SK-N-SH (cell line): ENCODE measurements at regions not wholly inside any gene's neighbourhood (a gene's known extent, or its start where the extent isn't known, plus 50 kb on each side); places are given as distances from the start of the nearest gene placed in this dataset.

Experiments
- CTCF ChIA-PET: fragments of 300-600, 350-600 bp; formaldehyde crosslinking; extraction: SDS; loops from one replicate; lab custom pipeline; 2021; lab: Yijun Ruan, JAX
- POLR2A ChIA-PET: fragments of 350-600 bp; sonication (Branson Sonifier 250); formaldehyde crosslinking; extraction: SDS; loops from one replicate; lab custom pipeline; 2020; ENCODE audit warnings: antibody characterized with exemption, inconsistent platforms; lab: Yijun Ruan, JAX
- DNase-seq: peaks from one replicate; pipeline ENCODE4 v3.0.0; 2012
- H2AFZ ChIP-seq: fragments of 200-600 bp; sonication (generic); 2 replicates; pipeline ENCODE4 v1.8.1; 2016; ENCODE audit warnings: antibody characterized with exemption, mild to moderate bottlenecking, low read depth
- H3F3A ChIP-seq: fragments of 200-600 bp; sonication (generic); replicated peaks from 2 replicates; pipeline ENCODE3; 2016; ENCODE audit warnings: antibody characterized with exemption, mild to moderate bottlenecking; ENCODE audit not compliant: insufficient read depth
- H3K27ac ChIP-seq, 2 experiments: fragments of 200-500 bp in 1 of 2; fragments of 200-600 bp in 1 of 2; sonication (Bioruptor generic) in 1 of 2; sonication (generic), shearing (Covaris generic) in 1 of 2; 2 replicates each; pipeline versions ENCODE4 v1.5.1 to v1.6.1; 2014 to 2016; ENCODE audit warnings: low read depth in 2 of 2, inconsistent platforms in 1 of 2, low read length in 1 of 2, mild to moderate bottlenecking in 1 of 2, mixed read lengths in 1 of 2
- H3K27me3 ChIP-seq: fragments of 200-600 bp; sonication (generic), shearing (Covaris generic); 2 replicates; pipeline ENCODE4 v1.6.1; 2016; ENCODE audit warnings: mixed run types; ENCODE audit not compliant: insufficient read depth
- H3K36me3 ChIP-seq, 2 experiments: fragments of 200-500 bp in 1 of 2; fragments of 200-600 bp in 1 of 2; sonication (Bioruptor generic) in 1 of 2; sonication (generic) in 1 of 2; replicated peaks in 1 of 2; 2 replicates each; pipeline versions ENCODE3 to v1.5.1; 2014 to 2016; ENCODE audit warnings: low read length in 1 of 2, mild to moderate bottlenecking in 1 of 2; ENCODE audit not compliant: insufficient read depth in 2 of 2, control insufficient read depth in 1 of 2
- H3K4me1 ChIP-seq, 2 experiments: fragments of 200-500 bp in 1 of 2; fragments of 200-600 bp in 1 of 2; sonication (Bioruptor generic) in 1 of 2; sonication (generic), shearing (Covaris generic) in 1 of 2; 2 replicates each; pipeline versions ENCODE4 v1.5.1 to v1.6.1; 2014 to 2016; ENCODE audit warnings: low read depth in 1 of 2, low read length in 1 of 2, mixed run types in 1 of 2; ENCODE audit not compliant: insufficient read depth in 2 of 2, control insufficient read depth in 1 of 2
- H3K4me2 ChIP-seq: fragments of 200-600 bp; sonication (generic), shearing (Covaris generic); 2 replicates; pipeline ENCODE4 v1.6.1; 2017; ENCODE audit warnings: mixed run types
- H3K4me3 ChIP-seq, 2 experiments: fragments of 200-500 bp in 1 of 2; fragments of 200-600 bp in 1 of 2; sonication (Bioruptor generic) in 1 of 2; sonication (generic), shearing (Covaris generic) in 1 of 2; 2 replicates each; pipeline versions ENCODE4 v1.5.1 to v1.8.1; 2014 to 2016; ENCODE audit warnings: low read depth in 2 of 2, inconsistent platforms in 1 of 2, low read length in 1 of 2, mild to moderate bottlenecking in 1 of 2, mixed read lengths in 1 of 2, moderate library complexity in 1 of 2
- H3K79me2 ChIP-seq: fragments of 200-600 bp; sonication (generic); 2 replicates; pipeline ENCODE4 v1.8.1; 2017; ENCODE audit warnings: mild to moderate bottlenecking; ENCODE audit not compliant: insufficient read depth
- H3K9ac ChIP-seq: fragments of 200-600 bp; sonication (generic); 2 replicates; pipeline ENCODE4 v1.6.1; 2017; ENCODE audit warnings: mixed run types
- H3K9me2 ChIP-seq: fragments of 200-600 bp; sonication (generic); 2 replicates; pipeline ENCODE4 v1.6.1; 2017; ENCODE audit warnings: mixed run types
- H3K9me3 ChIP-seq: fragments of 200-600 bp; sonication (generic); 2 replicates; pipeline ENCODE4 v1.6.1; 2017; ENCODE audit warnings: mixed run types, mild to moderate bottlenecking, moderate library complexity
- H4K20me1 ChIP-seq: fragments of 200-600 bp; sonication (generic); 2 replicates; pipeline ENCODE4 v1.6.1; 2017; ENCODE audit warnings: mild to moderate bottlenecking, mixed run types; ENCODE audit not compliant: insufficient read depth
- CHD2 ChIP-seq: fragments of 150-350 bp; IDR thresholded peaks from 2 replicates; pipeline ENCODE4 v1.6.1; 2018; ENCODE audit warnings: low read length; ENCODE audit not compliant: partially characterized antibody
- ELF1 ChIP-seq: IDR thresholded peaks from 2 replicates; pipeline ENCODE4 v1.4.0; 2012
- EZH2phosphoT487 ChIP-seq: fragments of 200-600 bp; sonication (generic); IDR thresholded peaks from 2 replicates; pipeline ENCODE4 v1.6.1; 2017; ENCODE audit warnings: low read depth, mixed run types, mild to moderate bottlenecking, antibody characterized with exemption, moderate library complexity, borderline replicate concordance
- FOSL2 ChIP-seq: IDR thresholded peaks from 2 replicates; pipeline ENCODE4 v1.4.0; 2012; ENCODE audit warnings: low read depth, mild to moderate bottlenecking, moderate library complexity, borderline replicate concordance
- FOXJ3 ChIP-seq: sonication (generic); formaldehyde crosslinking; IDR thresholded peaks from 2 replicates; pipeline ENCODE4 v1.5.1; 2020; ENCODE audit warnings: mild to moderate bottlenecking, missing genetic modification reagents
- GABPA ChIP-seq: IDR thresholded peaks from 2 replicates; pipeline ENCODE4 v1.4.0; 2012; ENCODE audit warnings: low read depth, mild to moderate bottlenecking
- JUND ChIP-seq: IDR thresholded peaks from 2 replicates; pipeline ENCODE4 v1.4.0; 2012
- MEF2A ChIP-seq: IDR thresholded peaks from 2 replicates; pipeline ENCODE4 v1.4.0; 2012; ENCODE audit warnings: low read depth, borderline replicate concordance
- NRF1 ChIP-seq: IDR thresholded peaks from 2 replicates; pipeline ENCODE4 v1.6.1; 2012; ENCODE audit warnings: low read depth, mild to moderate bottlenecking, low read length
- RCOR1 ChIP-seq: fragments of 150-350 bp; IDR thresholded peaks from 2 replicates; pipeline ENCODE4 v1.6.1; 2017; ENCODE audit warnings: antibody characterized with exemption, low read length
- RFX5 ChIP-seq: IDR thresholded peaks from 2 replicates; pipeline ENCODE4 v1.6.1; 2012; ENCODE audit warnings: mild to moderate bottlenecking, improper control_type of control experiment, low read length
- RXRA ChIP-seq: IDR thresholded peaks from 2 replicates; pipeline ENCODE4 v1.4.0; 2012; ENCODE audit warnings: low read depth, mild to moderate bottlenecking, borderline replicate concordance
- SIN3A ChIP-seq: IDR thresholded peaks from 2 replicates; pipeline ENCODE4 v1.6.1; 2012; ENCODE audit warnings: low read depth, mild to moderate bottlenecking, low read length, moderate library complexity, borderline replicate concordance
- SMC3 ChIP-seq: IDR thresholded peaks from 2 replicates; pipeline ENCODE4 v1.6.1; 2012; ENCODE audit warnings: low read depth, low read length, improper control_type of control experiment
- TCF12 ChIP-seq: IDR thresholded peaks from 2 replicates; pipeline ENCODE4 v1.4.0; 2012
- YY1 ChIP-seq: IDR thresholded peaks from 2 replicates; pipeline ENCODE4 v1.4.0; 2012; ENCODE audit warnings: low read depth, mild to moderate bottlenecking
- WGBS: methylation state at CpG from one replicate; pipeline ENCODE4 v1.1.6; 2017; ENCODE audit warnings: low lambda C conversion rate; 5-methylcytosine and 5-hydroxymethylcytosine counted together
- TF ChIP-seq, protein P1 (sequence below): fragments of 200-600 bp; sonication (generic); IDR thresholded peaks from 2 replicates; pipeline ENCODE4 v1.6.1; 2017; ENCODE audit warnings: antibody characterized with exemption, mild to moderate bottlenecking, moderate library complexity
- TF ChIP-seq, protein P2 (sequence below): IDR thresholded peaks from 2 replicates; pipeline ENCODE4 v1.6.1; 2012; ENCODE audit warnings: mild to moderate bottlenecking, low read depth, low read length, moderate library complexity
- TF ChIP-seq, protein P3 (sequence below): fragments of 150-350 bp; IDR thresholded peaks from 2 replicates; pipeline ENCODE4 v1.6.1; 2016; ENCODE audit warnings: mild to moderate bottlenecking, low read depth, low read length
- TF ChIP-seq, protein P4 (sequence below): IDR thresholded peaks from 2 replicates; pipeline ENCODE4 v1.4.0; 2012; ENCODE audit warnings: low read depth

DNA sequence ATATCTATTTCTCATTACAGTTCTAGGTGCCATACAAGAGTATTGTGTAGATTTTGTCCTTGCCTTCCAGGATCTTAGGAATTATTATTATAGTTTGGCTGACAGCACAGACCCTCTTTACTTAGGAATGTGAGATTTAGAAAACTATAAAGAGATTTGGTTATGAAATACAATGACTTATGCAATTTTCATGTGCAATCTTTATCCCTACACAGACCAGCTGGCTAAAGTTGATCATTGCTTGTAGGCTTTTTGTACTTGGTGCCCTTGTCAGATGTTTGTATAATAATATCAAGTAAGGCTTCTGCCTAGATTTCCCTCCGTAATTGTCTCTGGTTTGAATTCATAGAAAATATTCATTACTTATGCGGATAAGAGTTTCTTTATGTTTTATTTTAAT lies 174.5 kb upstream of the GAP43 start:
- no peak overlapping the region for H3K4me3 ChIP-seq
- no peaks in the 10 kb centered on the region for H3K9me2 ChIP-seq
- no peaks in the 10 kb centered on the region for H3K4me1 ChIP-seq
- no peak overlapping the region for H2AFZ ChIP-seq
- 73% methylated on average over 2 of the region's 2 CpGs for WGBS
- H4K20me1 ChIP-seq: no peaks in the 10 kb centered on the region
- H3K9me3 ChIP-seq: no peaks in the 10 kb centered on the region
- no peaks in the 10 kb centered on the region for H3K79me2 ChIP-seq
- H3K36me3 ChIP-seq: no peaks in the 10 kb centered on the region
- CTCF ChIA-PET: no interaction called here
- no peak overlapping the region for H3K4me2 ChIP-seq
- no peak for TF ChIP-seq RCOR1
- no peak for TF ChIP-seq EZH2phosphoT487
- TF ChIP-seq, protein P1, sequence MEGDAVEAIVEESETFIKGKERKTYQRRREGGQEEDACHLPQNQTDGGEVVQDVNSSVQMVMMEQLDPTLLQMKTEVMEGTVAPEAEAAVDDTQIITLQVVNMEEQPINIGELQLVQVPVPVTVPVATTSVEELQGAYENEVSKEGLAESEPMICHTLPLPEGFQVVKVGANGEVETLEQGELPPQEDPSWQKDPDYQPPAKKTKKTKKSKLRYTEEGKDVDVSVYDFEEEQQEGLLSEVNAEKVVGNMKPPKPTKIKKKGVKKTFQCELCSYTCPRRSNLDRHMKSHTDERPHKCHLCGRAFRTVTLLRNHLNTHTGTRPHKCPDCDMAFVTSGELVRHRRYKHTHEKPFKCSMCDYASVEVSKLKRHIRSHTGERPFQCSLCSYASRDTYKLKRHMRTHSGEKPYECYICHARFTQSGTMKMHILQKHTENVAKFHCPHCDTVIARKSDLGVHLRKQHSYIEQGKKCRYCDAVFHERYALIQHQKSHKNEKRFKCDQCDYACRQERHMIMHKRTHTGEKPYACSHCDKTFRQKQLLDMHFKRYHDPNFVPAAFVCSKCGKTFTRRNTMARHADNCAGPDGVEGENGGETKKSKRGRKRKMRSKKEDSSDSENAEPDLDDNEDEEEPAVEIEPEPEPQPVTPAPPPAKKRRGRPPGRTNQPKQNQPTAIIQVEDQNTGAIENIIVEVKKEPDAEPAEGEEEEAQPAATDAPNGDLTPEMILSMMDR: no peak
- TF ChIP-seq CHD2: no peak
- TF ChIP-seq YY1: no peak
- no peak for TF ChIP-seq NRF1
- TF ChIP-seq GABPA: no peak
- TF ChIP-seq SIN3A: no peak
- TF ChIP-seq, protein P2, sequence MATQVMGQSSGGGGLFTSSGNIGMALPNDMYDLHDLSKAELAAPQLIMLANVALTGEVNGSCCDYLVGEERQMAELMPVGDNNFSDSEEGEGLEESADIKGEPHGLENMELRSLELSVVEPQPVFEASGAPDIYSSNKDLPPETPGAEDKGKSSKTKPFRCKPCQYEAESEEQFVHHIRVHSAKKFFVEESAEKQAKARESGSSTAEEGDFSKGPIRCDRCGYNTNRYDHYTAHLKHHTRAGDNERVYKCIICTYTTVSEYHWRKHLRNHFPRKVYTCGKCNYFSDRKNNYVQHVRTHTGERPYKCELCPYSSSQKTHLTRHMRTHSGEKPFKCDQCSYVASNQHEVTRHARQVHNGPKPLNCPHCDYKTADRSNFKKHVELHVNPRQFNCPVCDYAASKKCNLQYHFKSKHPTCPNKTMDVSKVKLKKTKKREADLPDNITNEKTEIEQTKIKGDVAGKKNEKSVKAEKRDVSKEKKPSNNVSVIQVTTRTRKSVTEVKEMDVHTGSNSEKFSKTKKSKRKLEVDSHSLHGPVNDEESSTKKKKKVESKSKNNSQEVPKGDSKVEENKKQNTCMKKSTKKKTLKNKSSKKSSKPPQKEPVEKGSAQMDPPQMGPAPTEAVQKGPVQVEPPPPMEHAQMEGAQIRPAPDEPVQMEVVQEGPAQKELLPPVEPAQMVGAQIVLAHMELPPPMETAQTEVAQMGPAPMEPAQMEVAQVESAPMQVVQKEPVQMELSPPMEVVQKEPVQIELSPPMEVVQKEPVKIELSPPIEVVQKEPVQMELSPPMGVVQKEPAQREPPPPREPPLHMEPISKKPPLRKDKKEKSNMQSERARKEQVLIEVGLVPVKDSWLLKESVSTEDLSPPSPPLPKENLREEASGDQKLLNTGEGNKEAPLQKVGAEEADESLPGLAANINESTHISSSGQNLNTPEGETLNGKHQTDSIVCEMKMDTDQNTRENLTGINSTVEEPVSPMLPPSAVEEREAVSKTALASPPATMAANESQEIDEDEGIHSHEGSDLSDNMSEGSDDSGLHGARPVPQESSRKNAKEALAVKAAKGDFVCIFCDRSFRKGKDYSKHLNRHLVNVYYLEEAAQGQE: no peak
- no peak for TF ChIP-seq MEF2A
- TF ChIP-seq FOSL2: no peak
- TF ChIP-seq RFX5: no peak
- TF ChIP-seq SMC3: no peak
- TF ChIP-seq JUND: no peak
- TF ChIP-seq, protein P3, sequence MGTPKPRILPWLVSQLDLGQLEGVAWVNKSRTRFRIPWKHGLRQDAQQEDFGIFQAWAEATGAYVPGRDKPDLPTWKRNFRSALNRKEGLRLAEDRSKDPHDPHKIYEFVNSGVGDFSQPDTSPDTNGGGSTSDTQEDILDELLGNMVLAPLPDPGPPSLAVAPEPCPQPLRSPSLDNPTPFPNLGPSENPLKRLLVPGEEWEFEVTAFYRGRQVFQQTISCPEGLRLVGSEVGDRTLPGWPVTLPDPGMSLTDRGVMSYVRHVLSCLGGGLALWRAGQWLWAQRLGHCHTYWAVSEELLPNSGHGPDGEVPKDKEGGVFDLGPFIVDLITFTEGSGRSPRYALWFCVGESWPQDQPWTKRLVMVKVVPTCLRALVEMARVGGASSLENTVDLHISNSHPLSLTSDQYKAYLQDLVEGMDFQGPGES: no peak
- no peak for TF ChIP-seq RXRA
- TF ChIP-seq ELF1: no peak
- TF ChIP-seq FOXJ3 (CRISPR knock-in tag): no peak
- TF ChIP-seq, protein P4, sequence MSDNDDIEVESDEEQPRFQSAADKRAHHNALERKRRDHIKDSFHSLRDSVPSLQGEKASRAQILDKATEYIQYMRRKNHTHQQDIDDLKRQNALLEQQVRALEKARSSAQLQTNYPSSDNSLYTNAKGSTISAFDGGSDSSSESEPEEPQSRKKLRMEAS: no peak
- no peak for TF ChIP-seq TCF12
- TF ChIP-seq, all 33 proteins: peak for 0
- Histone ChIP-seq H3K9ac (no peak overlapping the region), H3K27ac (no peak overlapping the region), H3F3A (no peaks in the 10 kb centered on the region), H3K27me3 (no peaks in the 10 kb centered on the region)
- DNase-seq: no peak
- POLR2A ChIA-PET: no interaction called here
